ENCODE measurements at regions not wholly inside any gene's neighbourhood (a gene's known extent, or its start where the extent isn't known, plus 50 kb on each side); places are given as distances from the start of the nearest gene placed in this dataset.

DNA sequence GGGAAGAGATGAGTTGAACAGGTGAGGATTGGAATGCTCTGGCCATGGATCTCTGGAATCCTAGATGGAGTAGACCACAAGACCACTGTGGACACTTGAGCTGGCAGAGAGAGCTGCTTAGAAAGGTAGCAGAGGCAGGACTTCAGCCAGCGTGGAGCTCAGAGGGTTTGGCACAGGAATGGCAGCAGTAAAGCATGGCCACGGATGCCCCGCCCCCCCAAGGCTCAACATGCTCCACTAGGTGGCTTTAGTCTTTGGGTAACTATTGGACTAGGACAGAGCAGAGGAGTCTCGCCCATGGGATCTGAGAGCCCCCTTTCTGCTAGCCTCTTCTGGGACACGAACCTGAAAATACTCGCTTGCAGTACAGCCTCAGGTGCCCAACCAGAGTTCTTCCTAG lies 150.1 kb upstream of the NEIL3 start:
- ChIA-PET POLR2A (no interaction called here), CTCF (no interaction called here)
- Histone ChIP-seq H3K27ac (ENCODE audit: low read depth, low read length) (no peak overlapping the region), H3K27me3 (ENCODE audit: control insufficient read depth, insufficient read depth, low read length) (no peaks in the 10 kb centered on the region), H3K4me3 (ENCODE audit: low read depth, low read length) (no peak overlapping the region), H3K9me3 (ENCODE audit: control insufficient read depth, insufficient read depth, low read length) (no peaks in the 10 kb centered on the region)
- no peak for DNase-seq (ENCODE audit: low read depth, low spot score)
- TF ChIP-seq, protein P1, sequence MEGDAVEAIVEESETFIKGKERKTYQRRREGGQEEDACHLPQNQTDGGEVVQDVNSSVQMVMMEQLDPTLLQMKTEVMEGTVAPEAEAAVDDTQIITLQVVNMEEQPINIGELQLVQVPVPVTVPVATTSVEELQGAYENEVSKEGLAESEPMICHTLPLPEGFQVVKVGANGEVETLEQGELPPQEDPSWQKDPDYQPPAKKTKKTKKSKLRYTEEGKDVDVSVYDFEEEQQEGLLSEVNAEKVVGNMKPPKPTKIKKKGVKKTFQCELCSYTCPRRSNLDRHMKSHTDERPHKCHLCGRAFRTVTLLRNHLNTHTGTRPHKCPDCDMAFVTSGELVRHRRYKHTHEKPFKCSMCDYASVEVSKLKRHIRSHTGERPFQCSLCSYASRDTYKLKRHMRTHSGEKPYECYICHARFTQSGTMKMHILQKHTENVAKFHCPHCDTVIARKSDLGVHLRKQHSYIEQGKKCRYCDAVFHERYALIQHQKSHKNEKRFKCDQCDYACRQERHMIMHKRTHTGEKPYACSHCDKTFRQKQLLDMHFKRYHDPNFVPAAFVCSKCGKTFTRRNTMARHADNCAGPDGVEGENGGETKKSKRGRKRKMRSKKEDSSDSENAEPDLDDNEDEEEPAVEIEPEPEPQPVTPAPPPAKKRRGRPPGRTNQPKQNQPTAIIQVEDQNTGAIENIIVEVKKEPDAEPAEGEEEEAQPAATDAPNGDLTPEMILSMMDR (IDR thresholded peaks at IDR 0.05; ENCODE audit: low read depth, low read length), result no peak

DNA sequence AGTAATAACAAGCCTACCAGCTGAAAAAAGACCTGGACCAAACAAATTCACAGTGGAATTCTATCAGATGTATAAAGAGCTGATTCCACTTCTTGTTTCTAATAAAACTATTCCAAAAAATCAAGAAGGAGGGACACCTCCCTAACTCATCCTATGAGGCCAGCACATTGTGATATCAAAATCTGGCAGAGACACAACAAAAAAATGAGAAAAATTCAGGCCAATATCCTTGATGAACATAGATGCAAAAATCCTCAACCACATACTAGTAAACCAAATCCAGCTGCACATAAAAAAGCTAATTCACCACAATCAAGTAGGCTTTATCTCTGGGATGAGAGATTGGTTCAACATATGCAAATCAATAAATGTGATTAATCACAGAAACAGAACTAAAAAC lies 147.9 kb upstream of the NEIL3 start:
- Histone ChIP-seq H3K27ac (ENCODE audit: low read depth, low read length) (no peak overlapping the region), H3K27me3 (ENCODE audit: control insufficient read depth, insufficient read depth, low read length) (no peaks in the 10 kb centered on the region), H3K4me3 (ENCODE audit: low read depth, low read length) (no peak overlapping the region), H3K9me3 (ENCODE audit: control insufficient read depth, insufficient read depth, low read length) (no peaks in the 10 kb centered on the region)
- TF ChIP-seq, protein P1 (IDR thresholded peaks at IDR 0.05; ENCODE audit: low read depth, low read length), result no peak
- ChIA-PET POLR2A (no interaction called here), CTCF (interaction anchor here (1.2 kb wide), 1 partner anchor 40 kb away, joined by 4 read pairs; no protein-coding TSS in a partner anchor)
- no peak for DNase-seq (ENCODE audit: low read depth, low spot score)

DNA sequence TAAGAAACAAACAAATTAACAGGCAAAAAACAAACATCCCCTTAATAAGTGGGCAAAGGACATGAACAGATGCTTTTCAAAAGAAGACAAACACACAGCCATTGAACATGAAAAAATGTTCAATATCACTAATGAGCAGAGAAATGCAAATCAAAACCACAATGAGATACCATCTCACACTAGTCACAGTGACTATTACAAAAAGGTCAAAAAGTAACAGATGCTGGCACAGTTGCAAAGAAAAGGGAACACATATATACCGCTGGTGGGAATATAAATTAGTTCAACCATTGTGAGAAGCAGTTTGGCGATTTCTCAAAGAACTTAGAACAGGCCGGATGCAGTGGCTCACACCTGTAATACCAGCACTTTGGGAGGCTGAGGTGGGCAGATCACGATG lies 146.1 kb upstream of the NEIL3 start:
- H3K27me3 ChIP-seq (ENCODE audit: control insufficient read depth, insufficient read depth, low read length), result no peaks in the 10 kb centered on the region
- TF ChIP-seq, protein P1 (IDR thresholded peaks at IDR 0.05; ENCODE audit: low read depth, low read length), result no peak
- ChIA-PET CTCF (interaction anchor here (2.5 kb wide), 1 partner anchor 116 kb away, joined by 5 read pairs; no protein-coding TSS in a partner anchor), POLR2A (no interaction called here)
- H3K27ac ChIP-seq (ENCODE audit: low read depth, low read length), result no peak overlapping the region
- DNase-seq (ENCODE audit: low read depth, low spot score), result no peak
- H3K4me3 ChIP-seq (ENCODE audit: low read depth, low read length), result no peak overlapping the region
- no peaks in the 10 kb centered on the region for H3K9me3 ChIP-seq (ENCODE audit: control insufficient read depth, insufficient read depth, low read length)

DNA sequence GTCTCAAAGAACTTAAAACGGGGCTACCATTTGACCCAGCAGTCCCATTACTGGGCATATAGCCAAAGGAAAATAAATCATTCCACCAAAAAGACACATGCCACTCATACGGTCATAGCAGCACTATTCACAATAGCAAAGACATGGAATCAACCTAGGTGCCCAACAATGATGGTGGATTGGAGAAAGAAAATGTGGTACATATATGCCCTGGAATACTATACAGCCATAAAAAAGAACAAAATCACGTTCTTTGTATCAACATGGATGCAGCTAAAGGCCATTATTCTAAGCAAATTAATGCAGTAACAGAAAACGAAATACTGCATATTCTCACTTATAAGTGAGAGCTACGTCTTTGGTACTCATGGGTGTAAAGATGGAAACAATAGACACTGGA lies 138.1 kb upstream of the NEIL3 start:
- TF ChIP-seq, protein P1 (IDR thresholded peaks at IDR 0.05; ENCODE audit: low read depth, low read length), result no peak
- ChIA-PET POLR2A (no interaction called here), CTCF (no interaction called here)
- H3K4me3 ChIP-seq (ENCODE audit: low read depth, low read length), result no peak overlapping the region
- no peak for DNase-seq (ENCODE audit: low read depth, low spot score)
- no peaks in the 10 kb centered on the region for H3K9me3 ChIP-seq (ENCODE audit: control insufficient read depth, insufficient read depth, low read length)
- no peak overlapping the region for H3K27ac ChIP-seq (ENCODE audit: low read depth, low read length)
- H3K27me3 ChIP-seq (ENCODE audit: control insufficient read depth, insufficient read depth, low read length), result no peaks in the 10 kb centered on the region

DNA sequence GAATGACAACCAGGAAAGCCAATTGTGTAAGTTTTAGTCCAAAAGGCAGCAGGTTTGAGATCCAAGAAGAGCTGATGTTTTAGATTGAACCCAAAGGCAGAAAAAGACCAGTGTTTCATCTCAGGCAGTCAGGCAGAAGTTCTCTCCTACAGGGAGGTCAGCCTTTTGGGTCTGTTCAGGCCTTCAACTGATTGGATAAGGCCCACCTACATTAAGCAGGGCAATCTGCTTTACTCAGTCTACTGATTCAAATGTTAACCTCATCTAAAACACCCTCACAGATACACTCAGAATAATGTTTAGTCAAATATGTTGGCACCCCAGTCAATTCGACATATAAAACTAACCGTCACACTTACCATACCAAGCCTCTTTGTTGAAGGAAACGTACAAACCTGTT lies 134.2 kb upstream of the NEIL3 start:
- no peak overlapping the region for H3K27ac ChIP-seq (ENCODE audit: low read depth, low read length)
- POLR2A ChIA-PET, result no interaction called here
- CTCF ChIA-PET, result no interaction called here
- no peaks in the 10 kb centered on the region for H3K27me3 ChIP-seq (ENCODE audit: control insufficient read depth, insufficient read depth, low read length)
- no peaks in the 10 kb centered on the region for H3K9me3 ChIP-seq (ENCODE audit: control insufficient read depth, insufficient read depth, low read length)
- TF ChIP-seq, protein P1 (IDR thresholded peaks at IDR 0.05; ENCODE audit: low read depth, low read length), result no peak
- no peak overlapping the region for H3K4me3 ChIP-seq (ENCODE audit: low read depth, low read length)
- no peak for DNase-seq (ENCODE audit: low read depth, low spot score)

Measured in AG04450 (cell line).